ENCODE measurements at regions not wholly inside any gene's neighbourhood (a gene's known extent, or its start where the extent isn't known, plus 50 kb on each side); places are given as distances from the start of the nearest gene placed in this dataset.

GRCh38 chr20:63060057-63060991 lies 53.6 kb upstream of the BHLHE23 start:
- 76% methylated on average over 19 of the region's 23 CpGs for WGBS (ENCODE audit: insufficient coverage)
- no peak overlapping the region for H3K4me3 ChIP-seq (ENCODE audit: low read length)

GRCh38 chr20:63059684-63060056 lies 52.9 kb upstream of the BHLHE23 start:
- Histone ChIP-seq H3K4me1 (ENCODE audit: control insufficient read depth, insufficient read depth, low read length) (peaks cover 2% of the 10 kb centered on the region), H3K27ac (ENCODE audit: low read length) (no peak overlapping the region), H3K36me3 (ENCODE audit: control insufficient read depth, insufficient read depth, low read length) (no peaks in the 10 kb centered on the region), H3K9me3 (replicated peaks; ENCODE audit: control insufficient read depth, low read depth, low read length) (no peaks in the 10 kb centered on the region), H3K4me3 (ENCODE audit: low read length) (no peak overlapping the region), H3K27me3 (ENCODE audit: control insufficient read depth, insufficient read depth, low read length) (peaks cover 28% of the 10 kb centered on the region)
- WGBS (ENCODE audit: insufficient coverage) = 81% methylated on average over 10 of the region's 17 CpGs
- DNase-seq = no peak

More at GRCh38 chr20:63060057-63060991, 53.6 kb upstream of the BHLHE23 start:
- Histone ChIP-seq H3K4me1 (ENCODE audit: control insufficient read depth, insufficient read depth, low read length) (peaks cover 2% of the 10 kb centered on the region), H3K36me3 (ENCODE audit: control insufficient read depth, insufficient read depth, low read length) (no peaks in the 10 kb centered on the region), H3K27ac (ENCODE audit: low read length) (no peak overlapping the region), H3K9me3 (replicated peaks; ENCODE audit: control insufficient read depth, low read depth, low read length) (no peaks in the 10 kb centered on the region), H3K27me3 (ENCODE audit: control insufficient read depth, insufficient read depth, low read length) (peaks cover 28% of the 10 kb centered on the region)
- DNase-seq = no peak

- H3K27ac ChIP-seq (ENCODE audit: low read length) = no peak overlapping the region
- H3K4me1 ChIP-seq (ENCODE audit: control insufficient read depth, insufficient read depth, low read length) = peaks cover 2% of the 10 kb centered on the region
- H3K36me3 ChIP-seq (ENCODE audit: control insufficient read depth, insufficient read depth, low read length) = no peaks in the 10 kb centered on the region
- H3K4me3 ChIP-seq (ENCODE audit: low read length) = no peak overlapping the region
- no peaks in the 10 kb centered on the region for H3K9me3 ChIP-seq (replicated peaks; ENCODE audit: control insufficient read depth, low read depth, low read length)
- 75% methylated on average over 9 of the region's 12 CpGs for WGBS (ENCODE audit: insufficient coverage)
- no peak for DNase-seq
- H3K27me3 ChIP-seq (ENCODE audit: control insufficient read depth, insufficient read depth, low read length) = peaks cover 28% of the 10 kb centered on the region
Observed at GRCh38 chr20:63058696-63059335, 52.1 kb upstream of the BHLHE23 start.

GRCh38 chr20:63057171-63058117 lies 50.7 kb upstream of the BHLHE23 start:
- Histone ChIP-seq H3K4me1 (ENCODE audit: control insufficient read depth, insufficient read depth, low read length) (peaks cover 2% of the 10 kb centered on the region), H3K27me3 (ENCODE audit: control insufficient read depth, insufficient read depth, low read length) (peaks cover 31% of the 10 kb centered on the region), H3K4me3 (ENCODE audit: low read length) (no peak overlapping the region), H3K9me3 (replicated peaks; ENCODE audit: control insufficient read depth, low read depth, low read length) (no peaks in the 10 kb centered on the region), H3K36me3 (ENCODE audit: control insufficient read depth, insufficient read depth, low read length) (no peaks in the 10 kb centered on the region), H3K27ac (ENCODE audit: low read length) (no peak overlapping the region)
- DNase-seq = peak; percentile 8
- WGBS (ENCODE audit: insufficient coverage) = 72% methylated on average over 3 of the region's 3 CpGs

GRCh38 chr20:63056236-63057170 lies 49.7 kb upstream of the BHLHE23 start:
- peaks cover 35% of the 10 kb centered on the region for H3K27me3 ChIP-seq (ENCODE audit: control insufficient read depth, insufficient read depth, low read length)
- peak; percentile 19 for DNase-seq
- no peak overlapping the region for H3K27ac ChIP-seq (ENCODE audit: low read length)
- peaks cover 2% of the 10 kb centered on the region for H3K4me1 ChIP-seq (ENCODE audit: control insufficient read depth, insufficient read depth, low read length)
- 10% methylated on average over 34 of the region's 39 CpGs for WGBS (ENCODE audit: insufficient coverage)
- no peaks in the 10 kb centered on the region for H3K9me3 ChIP-seq (replicated peaks; ENCODE audit: control insufficient read depth, low read depth, low read length)
- no peaks in the 10 kb centered on the region for H3K36me3 ChIP-seq (ENCODE audit: control insufficient read depth, insufficient read depth, low read length)
- H3K4me3 ChIP-seq (ENCODE audit: low read length) = no peak overlapping the region

All from muscle of leg (tissue), 3 donors.